ENCODE measurements at regions not wholly inside any gene's neighbourhood (a gene's known extent, or its start where the extent isn't known, plus 50 kb on each side); places are given as distances from the start of the nearest gene placed in this dataset.

DNA sequence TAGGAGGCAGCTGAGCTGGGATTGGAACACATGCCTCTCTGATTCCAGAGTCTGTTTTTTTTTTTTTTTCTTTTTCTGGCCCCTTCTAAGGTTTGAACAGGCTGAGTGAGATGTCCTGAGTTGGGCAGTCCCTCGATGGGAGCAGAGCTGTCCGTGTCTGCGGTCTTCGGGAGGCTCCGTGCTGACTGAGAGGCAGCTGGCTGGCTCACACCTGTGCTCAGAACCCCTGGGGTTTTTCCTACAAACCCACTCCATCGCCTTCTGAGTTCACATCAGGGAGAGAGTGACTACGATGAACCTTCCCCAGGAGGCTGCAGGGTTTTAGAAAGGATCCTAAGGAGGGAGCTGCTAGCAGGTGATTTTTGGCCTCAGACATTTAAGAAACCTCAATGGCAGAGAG is 92.5 kb downstream of the IRF8 start:
- no peak for DNase-seq

DNA sequence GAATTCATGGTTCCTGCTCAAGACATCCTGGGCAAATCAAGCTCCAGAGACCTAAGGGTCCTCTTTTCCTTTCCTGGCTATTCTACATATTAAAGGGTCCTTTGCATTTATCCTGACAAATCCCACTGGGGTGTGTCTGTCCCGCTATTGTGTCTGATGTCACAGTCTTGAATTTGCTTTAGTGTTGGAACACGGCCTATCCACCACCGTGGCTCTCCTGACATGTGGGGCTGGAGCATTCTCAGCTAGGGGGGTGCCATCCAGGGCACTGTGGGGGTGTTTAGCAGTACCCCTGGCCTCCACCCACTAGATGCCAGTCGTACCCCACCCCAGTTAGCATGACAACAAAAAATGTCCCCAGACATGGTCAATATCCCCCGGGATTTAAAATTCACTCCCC is 92.9 kb downstream of the IRF8 start:
- DNase-seq: no peak

DNA sequence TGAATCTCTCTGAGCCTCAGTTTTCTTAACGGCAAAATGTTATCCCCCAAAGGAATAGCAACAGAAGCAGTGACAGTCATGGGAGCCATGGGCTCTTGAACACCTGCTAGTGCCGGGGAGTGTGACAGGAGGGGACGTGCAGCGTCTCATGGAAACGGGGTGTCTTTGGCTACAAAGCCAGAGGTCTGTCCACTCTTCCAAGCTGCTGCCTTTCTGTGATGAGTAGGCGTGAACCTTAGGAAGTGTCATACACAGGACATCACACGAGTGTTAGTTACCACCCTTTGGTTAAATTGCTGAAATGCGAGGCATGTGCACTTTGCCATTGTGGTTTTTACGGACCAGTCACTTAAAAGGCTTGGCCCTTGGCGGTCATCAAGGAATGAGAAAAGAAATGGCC is 93.4 kb downstream of the IRF8 start:
- DNase-seq: no peak

DNA sequence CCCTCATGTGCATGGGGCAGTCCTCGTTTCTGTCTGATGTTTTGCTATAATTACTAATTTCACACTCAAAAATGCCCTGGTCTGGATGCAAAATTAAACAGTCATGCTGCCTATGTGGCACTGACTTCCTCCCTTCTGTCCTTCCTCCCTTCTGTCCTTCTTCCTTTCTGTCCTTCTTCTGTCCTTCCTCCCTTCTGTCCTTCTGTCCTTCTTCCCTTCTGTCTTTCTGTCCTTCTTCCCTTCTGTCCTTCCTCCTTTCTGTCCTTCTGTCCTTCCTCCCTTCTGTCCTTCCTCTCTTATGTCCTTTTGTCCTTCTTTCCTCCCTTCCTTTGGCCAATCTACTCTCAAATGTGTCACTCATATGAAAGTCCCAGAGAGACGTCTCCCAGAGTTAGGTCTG is 93.8 kb downstream of the IRF8 start:
- no peak for DNase-seq

DNA sequence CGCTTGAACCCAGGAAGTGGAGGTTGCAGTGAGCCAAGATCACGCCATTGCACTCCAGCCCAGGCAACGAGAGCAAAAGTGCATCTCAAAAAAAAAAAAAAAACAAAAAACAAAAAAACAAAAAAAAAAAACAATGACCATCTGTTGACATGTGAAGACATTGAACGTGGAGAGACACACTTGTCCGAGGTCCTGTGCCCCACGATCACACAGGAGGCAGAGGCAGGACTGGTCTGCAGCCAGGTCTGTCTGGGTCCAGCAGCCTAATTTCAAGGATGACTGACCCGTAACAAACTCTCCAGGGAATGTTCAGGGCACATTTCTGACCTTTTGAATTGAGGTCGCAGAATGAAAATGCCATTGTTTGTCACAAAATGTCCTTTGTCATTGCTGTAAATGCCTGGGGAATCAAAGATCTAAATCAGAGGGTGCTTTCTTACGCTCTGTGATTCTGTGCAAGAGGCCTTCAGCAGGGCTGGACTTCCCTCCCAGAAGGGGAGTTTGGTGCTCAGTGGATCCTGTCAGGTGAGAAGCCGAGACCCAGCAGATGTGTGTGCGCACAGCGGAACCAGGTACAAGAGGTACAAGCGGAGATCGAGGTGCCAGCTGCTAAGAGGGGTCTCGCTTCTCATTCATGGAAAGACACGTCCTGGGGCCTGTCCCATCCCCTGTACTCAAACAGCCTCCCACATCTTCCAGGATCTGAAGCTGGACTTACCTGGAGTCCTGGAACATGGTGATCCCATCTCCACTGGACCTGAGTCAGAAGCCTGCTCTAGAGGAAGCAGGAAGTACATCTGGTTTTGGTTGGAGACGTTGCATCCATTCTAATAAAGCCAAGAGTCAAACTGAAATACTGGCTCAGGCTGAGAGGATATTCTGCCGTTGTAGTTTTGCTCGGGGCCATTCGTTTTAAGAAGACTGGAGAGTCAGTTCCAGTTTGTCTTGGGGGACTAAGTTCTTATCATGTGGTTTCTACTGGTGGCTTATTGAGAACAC is 95.8 kb downstream of the IRF8 start:
- DNase-seq: no peak

DNA sequence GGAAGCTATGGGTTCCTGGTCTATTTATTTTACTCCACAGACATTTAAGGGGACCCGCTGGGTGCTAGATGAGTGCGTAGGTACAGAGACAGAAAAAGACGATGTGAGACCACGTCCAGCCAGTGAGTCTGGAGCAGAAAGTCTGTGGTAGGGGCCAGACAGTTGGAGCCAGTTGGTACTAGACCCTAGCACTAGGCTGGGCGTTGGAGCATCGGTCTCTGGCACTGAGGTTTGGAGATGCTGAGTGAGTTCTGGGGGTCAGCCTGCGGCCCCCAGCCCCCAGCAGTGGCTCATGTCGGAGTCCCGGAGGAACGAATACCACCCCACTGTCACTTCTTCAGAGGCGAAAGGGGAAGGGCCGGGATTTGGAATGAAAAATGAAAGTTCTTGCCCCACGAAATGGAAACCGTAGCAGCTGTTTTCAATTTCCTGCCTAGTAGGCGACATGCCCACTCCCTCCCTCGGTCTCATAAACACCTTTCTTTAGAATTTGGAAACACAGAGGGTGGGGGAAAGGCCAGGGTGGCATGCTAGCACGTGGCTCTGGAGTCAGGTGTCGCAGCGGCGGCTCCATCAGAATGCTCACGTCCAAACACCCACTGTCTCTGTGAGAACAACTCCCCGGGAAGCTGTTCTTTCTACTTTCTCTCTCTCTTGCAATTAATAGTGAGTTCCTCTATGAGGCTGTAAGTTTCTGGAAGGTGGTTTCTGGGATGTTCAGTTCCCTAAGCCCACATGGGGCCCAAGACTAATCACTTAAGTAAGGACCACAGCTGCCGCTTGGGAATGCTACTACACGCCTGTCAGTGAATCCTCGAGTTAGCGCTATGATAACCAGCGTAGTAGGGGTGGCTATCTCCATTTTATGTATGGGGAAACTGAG is 96.8 kb downstream of the IRF8 start:
- DNase-seq: no peak

DNA sequence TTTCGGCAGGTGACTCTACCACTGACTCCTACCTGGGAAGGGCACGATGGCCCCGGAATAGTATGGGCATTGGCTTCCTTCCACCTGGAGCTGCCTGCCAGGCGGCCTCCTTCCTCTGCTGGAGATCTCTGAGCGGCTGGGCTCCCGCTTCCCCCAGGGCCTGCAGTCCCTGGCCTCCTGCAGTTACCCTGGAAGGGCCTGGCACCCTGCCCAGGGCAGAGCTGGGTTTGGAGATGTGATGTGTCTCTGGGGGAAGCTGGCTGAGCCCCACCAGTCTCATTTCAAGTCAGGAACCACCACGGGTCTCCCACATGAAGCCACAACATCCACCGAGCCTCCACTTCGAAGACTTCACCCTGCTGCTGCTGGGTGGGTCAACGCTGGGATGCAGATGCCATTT is 97.9 kb downstream of the IRF8 start:
- no peak for DNase-seq

DNA sequence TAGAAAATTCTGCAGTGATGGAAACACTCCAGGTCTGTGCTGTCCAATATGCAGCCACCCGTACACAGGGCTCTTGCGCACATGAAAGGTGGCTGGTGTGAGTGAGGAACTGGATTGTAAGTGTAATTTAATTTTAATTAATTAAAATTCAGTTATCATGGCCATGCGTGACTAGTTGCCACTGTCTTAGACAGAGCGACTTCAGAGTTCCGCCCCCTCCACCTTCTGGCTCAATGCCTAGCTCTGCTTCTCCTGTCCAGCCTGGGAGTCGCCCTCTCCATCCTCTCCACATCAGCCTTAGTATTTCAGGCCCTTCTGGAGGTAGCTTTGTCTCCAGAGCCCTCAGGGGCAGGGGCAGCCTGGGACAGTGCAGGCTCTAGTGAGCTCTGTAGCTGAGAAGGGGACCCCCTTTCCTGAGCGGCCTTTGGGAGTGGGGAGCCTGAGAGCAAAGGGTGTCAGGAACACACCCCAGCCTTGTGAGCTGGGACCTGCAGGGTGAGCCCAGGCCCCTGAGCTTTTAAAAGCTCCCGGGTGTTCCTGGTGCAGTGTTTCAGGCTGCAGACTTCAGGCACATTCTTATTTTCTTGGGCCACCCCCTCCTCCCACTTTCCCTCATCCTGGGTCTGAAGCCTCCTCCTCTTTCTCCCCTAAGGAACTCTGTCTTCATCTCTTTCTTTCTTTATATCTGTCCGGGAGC is 99.4 kb downstream of the IRF8 start:
- no peak for DNase-seq

DNA sequence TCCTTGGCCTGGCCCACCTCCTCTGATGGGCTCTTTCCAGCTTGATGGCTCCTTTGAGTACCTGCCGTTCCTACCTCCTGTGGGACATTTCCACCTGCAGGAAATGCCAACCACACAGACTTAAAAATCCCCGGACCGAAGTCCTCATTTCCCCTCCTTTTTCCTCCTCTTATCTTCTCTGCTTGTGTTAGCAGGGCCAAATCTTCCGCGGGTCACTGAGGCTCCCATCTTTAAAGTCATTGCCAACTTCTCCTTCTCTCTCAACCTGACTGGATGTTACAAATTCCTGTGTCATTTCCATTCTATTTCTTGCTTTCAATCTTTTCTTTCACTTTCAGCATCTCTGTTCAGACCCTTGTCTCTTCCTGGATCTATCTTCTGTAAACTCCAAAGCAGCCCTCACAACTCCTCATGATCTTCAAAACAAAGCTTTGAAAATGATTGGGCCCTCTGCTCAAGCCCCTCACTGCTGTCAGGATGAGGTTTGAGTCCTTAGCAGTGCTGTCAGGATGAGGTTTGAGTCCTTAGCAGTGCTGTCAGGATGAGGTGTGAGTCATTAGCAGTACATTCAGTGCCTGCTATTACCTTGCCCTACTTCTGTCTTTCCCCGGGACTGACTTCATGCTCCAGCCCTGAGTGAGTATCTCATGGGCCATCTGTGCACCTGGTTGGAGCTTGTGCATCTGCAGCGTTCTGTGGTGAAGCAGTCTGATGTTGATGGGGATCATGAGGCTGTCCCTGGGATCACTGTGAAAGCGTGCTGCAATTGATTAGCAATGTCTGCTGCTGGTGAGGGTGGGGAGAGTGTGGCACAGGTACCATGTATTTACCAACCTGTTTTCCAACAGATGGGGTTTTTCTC is 100.1 kb downstream of the IRF8 start:
- no peak for DNase-seq

DNA sequence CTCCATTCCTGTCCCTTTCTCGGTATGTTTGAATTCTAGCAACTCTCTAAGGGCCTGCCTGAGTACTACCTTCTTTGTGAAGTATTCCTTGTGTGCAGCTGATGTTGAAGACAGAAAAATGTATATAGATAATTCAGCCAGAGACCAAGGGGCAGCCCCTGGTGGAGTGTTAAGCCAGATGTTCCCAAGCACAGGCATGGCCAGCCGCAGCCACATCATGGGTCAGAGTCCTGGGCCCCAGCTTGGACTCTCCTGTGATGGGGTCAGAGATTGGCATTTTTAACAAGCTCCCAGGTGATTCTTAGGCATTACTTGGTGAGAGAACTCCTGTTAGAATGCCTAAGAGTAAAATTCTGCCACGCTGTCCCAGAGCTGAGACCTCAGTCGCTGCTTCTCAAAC is 100.8 kb downstream of the IRF8 start:
- no peak for DNase-seq

DNA sequence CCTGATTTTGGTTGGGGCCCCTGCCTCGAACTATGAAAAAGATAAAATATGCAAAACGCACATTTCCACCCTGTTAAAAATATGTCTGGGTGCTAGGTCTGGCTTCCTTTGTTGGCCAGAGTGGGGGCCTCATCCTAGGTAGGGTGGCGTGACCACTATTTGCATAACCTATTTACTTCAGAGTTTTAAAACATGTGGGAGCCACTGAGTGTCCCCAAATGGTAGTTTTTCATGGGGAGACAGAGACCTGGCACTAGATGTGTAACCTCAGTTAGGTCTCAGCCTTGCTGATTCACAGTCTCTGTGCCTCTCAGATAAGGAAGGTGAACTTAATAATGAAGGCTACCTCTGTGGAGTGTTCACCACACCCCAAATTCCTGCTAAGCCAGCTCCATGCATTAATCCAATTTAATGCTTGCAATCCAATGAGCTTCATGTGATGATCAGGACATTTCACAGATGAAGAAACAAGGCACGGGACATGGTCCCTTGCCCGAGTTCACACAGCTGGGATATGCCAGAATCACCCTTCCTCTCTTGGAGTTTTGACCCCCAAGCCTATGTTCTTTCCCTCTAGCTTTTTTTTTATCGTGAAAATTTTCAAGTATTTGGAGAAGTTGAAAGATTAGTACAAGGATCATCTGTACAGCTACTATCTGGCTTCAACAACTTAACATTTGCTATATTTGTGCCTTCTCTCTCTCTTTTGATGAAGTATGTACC is 103.4 kb downstream of the IRF8 start:
- DNase-seq: no peak

DNA sequence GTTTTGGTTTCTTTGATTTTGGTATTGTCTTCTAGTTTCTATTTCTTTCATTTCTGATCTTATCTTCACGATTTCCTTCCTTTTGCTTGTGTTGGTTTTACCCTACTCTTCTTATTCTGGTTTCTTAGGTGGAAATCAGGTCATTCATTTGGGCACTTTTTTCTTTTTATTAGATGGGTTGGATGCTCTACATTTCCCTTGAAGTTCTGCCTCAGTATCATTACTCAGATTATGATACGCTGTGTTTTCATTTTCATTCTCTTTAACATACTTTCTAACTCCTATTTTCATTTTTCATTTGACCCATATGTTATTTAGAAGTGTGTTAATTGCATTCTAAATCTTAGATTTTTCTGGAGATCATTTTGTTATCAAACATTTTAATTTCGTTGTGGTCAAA is 108.6 kb downstream of the IRF8 start:
- DNase-seq: no peak

DNA sequence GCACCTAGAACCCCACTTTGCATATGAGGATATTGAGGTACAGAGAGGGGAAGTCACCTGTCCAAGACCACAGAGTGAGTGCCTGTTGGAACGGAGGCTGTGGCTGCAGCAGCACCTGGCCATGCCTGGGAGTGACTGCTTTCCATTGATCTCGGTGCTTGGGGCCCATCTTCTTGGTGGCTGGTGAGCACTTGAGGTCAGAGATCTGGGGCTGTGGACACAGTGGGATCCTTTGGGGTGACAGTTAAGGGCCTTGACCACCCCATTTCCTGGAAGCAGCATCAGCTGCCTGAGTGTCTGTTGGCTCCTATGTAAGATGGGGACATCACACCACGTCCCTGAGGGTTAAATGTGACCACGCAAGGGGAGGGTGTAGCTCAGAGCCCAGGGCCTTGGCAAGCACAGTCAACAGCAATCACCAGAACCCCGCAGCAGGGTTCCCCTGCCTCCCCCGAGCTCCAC is 111.7 kb downstream of the IRF8 start:
- DNase-seq: no peak

DNA sequence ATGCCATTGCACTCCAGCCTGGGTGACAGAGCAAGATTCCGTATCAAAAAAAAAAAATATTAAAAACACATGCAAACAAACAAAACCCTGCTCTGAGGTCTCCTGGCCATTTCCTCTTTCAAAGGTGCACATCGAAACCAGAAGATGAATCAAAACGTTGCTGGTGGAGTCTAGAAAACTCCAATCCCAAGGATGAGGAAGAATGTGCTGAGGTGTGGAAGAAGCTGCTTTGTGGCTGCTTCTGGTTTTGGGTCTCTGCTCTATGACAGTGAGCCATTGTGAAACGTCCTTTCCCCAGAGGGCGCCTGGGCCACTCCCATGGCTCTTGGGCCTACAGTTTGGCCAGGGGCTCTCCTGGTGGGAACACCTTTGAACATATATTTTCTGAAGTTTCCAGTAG is 112.6 kb downstream of the IRF8 start:
- no peak for DNase-seq

DNA sequence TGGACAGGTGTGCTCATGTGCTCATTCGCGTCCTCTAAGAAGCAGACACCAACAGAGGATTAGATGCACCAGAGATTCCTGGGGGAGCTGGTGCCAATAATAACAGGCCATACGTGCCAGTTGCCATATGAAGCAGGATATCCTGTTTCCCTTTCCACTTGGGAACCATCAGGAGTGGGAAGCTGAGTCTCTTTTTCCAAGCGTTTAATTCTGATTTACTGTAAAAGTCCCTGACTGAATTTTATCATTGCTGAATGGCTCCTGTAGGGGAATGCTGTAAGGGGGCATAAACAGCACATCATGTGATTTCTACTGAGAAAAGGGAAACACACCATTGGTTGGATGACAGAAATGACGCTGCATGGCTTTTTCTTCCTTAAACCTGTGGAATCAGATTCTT is 113.3 kb downstream of the IRF8 start:
- no peak for DNase-seq

DNA sequence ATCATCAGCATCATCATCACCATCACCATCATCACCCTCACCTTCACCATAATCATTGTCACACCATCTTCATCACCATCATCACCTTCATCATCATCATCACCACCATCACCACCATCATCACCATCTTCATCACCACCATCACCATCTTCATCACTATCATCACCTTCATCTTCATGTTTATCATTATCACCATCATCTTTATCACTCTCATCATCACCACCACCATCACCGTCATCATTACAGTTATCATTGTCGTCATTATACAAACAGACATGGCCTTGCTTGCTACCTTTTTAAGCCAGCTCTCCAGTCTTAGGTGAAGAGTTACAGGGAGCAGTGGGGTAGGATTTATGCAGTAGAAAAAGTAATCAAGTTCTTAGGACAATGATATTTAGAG is 114.9 kb downstream of the IRF8 start:
- no peak for DNase-seq

DNA sequence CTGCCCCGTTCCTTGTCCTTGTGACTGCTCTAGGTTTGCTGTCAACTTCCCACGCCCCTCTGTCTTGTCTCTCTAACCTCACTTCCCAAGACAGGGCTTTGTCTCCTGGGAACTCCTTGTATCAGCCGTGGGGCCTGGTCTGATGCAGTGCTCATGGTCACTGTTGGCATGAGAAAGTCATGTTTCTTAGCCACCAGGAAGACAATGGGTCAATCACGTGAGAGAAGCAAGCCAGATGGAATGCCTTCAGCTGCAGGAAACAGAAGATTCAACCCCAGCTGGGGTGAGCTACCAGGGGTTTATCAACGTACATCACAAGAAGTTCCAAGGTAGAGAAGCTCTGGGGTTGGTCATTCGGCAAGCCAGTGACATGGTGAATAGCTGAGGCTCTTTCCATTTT is 116.6 kb downstream of the IRF8 start:
- DNase-seq: no peak

DNA sequence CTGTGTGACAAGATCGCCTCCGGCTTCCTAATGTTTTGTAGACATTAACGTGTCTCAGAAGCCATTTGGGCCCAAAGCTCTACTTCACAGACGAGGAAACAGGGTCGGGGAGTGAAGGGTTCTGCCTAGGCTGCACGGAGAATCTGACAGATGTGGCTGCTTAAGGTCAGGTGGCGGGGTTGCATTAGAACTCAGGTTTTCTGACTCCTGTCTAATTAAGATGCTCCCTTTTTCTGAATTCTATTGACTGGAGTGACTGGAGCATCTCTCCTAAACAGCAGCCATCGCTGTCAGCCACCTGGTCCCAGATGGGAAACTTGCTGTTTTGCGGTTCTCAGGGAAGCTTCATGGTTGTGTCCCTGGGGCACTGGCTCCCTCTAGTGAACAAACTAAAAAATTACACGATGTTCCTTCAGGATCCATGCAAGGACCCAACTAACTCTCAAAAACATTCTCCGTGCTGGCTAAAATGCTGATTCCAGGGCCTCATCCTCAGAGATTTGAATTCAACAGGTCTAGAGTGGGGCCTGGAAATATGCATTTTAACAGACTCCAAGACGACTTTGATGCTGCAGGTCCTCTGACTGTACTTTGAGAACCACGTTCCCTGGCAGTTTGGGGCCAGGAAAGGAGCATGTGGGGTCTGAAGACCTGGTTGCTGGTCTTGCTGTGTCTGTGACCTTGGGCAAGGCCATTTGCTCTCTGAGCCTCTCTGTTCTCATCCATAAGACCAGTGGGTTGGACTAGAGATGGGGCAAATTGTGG is 117.4 kb downstream of the IRF8 start:
- DNase-seq: peak; percentile 3

DNA sequence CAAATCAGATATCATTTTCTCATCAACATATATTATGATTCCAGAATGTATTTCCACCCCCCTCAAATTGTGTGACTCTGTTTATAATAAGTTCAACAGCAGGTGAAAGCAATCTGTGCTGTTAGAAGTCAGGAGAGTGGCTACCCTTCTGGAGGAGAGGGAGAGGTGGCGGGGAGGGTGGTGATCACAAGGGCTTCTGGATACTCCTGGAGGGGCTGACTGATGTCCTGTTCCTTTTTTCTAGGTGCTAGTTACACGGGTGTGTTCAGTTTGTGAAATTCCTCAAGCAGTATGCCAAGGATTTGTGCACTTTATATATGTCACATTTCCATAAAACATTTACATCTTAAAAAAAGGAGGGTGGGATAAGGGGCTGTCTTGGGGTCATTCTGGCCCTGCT is 119.1 kb downstream of the IRF8 start:
- no peak for DNase-seq

DNA sequence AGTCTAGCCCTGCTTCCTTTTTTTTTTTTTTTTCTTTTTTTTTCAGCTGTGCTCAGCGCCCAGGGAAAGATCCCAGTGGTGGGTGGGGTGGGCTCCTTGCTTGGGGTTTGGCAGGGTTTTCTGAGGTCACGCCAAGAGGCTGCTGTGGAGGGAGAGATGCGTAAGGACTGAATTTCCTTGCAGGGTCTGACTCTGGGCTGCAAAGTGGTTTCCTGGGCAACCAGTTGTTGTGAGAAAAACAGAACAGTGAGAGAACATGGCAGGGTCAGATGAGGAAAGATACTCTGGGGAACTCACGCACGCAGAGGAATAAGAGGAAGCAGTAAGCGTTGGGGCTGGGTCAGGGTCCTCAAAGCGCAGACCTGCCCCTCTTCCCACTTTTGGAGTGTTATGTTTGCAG is 119.5 kb downstream of the IRF8 start:
- no peak for DNase-seq

DNA sequence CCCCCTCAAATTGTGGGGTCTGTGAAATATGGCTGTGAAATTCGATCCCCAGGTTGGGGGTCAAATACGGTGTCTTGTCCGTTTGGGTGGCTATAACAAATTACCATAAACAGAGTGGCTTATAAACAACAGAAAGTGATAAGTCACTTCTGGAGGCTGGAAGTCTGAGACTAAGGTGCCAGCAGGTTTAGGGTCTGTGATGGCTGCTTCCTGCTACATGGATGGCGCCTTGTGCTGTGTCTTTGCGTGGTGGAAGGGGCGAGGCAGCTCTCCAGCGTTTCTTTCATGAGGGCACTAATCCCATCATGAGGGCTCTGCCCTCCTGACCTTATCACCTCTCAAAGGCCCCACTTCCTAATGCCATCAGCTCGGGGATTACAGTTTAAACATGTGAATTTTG is 120.0 kb downstream of the IRF8 start:
- no peak for DNase-seq
